ENCODE measurements at regions not wholly inside any gene's neighbourhood (a gene's known extent, or its start where the extent isn't known, plus 50 kb on each side); places are given as distances from the start of the nearest gene placed in this dataset.
"Not testable (repeated sequence)": the region's sequence is repeated elsewhere in the genome, so short reads cannot be mapped to it uniquely, and the experiment has no call there.

- no peak for TF ChIP-seq CTCF (IDR thresholded peaks at IDR 0.05)
- H3K36me3 Mint-ChIP-seq (ENCODE audit: low read depth): no peaks in the 10 kb centered on the region
Observed at GRCh38 chr5:96176022-96176421, 214.4 kb upstream of the ELL2 start.

GRCh38 chr5:96175090-96175489, 213.4 kb upstream of the ELL2 start:
- Mint-ChIP-seq H3K9me3 (no peaks in the 10 kb centered on the region), H3K27me3 (ENCODE audit: low read depth, poor library complexity) (peaks cover 2% of the 10 kb centered on the region)

More at GRCh38 chr5:96176022-96176421, 214.4 kb upstream of the ELL2 start:
- Mint-ChIP-seq H3K27ac (no peak overlapping the region), H3K4me1 (peaks cover 21% of the 10 kb centered on the region), H3K27me3 (ENCODE audit: low read depth, poor library complexity) (peaks cover 2% of the 10 kb centered on the region), H3K4me3 (no peak overlapping the region), H3K9me3 (no peaks in the 10 kb centered on the region)
- DNase-seq: no peak

GRCh38 chr5:96173366-96173765, 211.7 kb upstream of the ELL2 start:
- TF ChIP-seq CTCF (IDR thresholded peaks at IDR 0.05): no peak
- DNase-seq: no peak
- no peaks in the 10 kb centered on the region for H3K27me3 Mint-ChIP-seq (ENCODE audit: low read depth, poor library complexity)
- no peak overlapping the region for H3K4me3 Mint-ChIP-seq
- H3K9me3 Mint-ChIP-seq: no peaks in the 10 kb centered on the region
- H3K36me3 Mint-ChIP-seq (ENCODE audit: low read depth): no peaks in the 10 kb centered on the region
- no peak overlapping the region for H3K27ac Mint-ChIP-seq
- H3K4me1 Mint-ChIP-seq: peaks cover 8% of the 10 kb centered on the region

More at GRCh38 chr5:96175090-96175489, 213.4 kb upstream of the ELL2 start:
- DNase-seq: no peak
- Mint-ChIP-seq H3K27ac (no peak overlapping the region), H3K4me3 (no peak overlapping the region), H3K36me3 (ENCODE audit: low read depth) (no peaks in the 10 kb centered on the region), H3K4me1 (peaks cover 17% of the 10 kb centered on the region)
- TF ChIP-seq CTCF (IDR thresholded peaks at IDR 0.05): no peak

GRCh38 chr5:96172436-96172835, 210.8 kb upstream of the ELL2 start:
- no peak overlapping the region for H3K4me3 Mint-ChIP-seq
- H3K9me3 Mint-ChIP-seq: no peaks in the 10 kb centered on the region
- H3K36me3 Mint-ChIP-seq (ENCODE audit: low read depth): no peaks in the 10 kb centered on the region
- no peak for DNase-seq
- TF ChIP-seq CTCF (IDR thresholded peaks at IDR 0.05): no peak
- H3K4me1 Mint-ChIP-seq: peaks cover 8% of the 10 kb centered on the region
- no peak overlapping the region for H3K27ac Mint-ChIP-seq
- no peaks in the 10 kb centered on the region for H3K27me3 Mint-ChIP-seq (ENCODE audit: low read depth, poor library complexity)

- H3K27me3 Mint-ChIP-seq (ENCODE audit: low read depth, poor library complexity); DNase-seq; H3K9me3 Mint-ChIP-seq; H3K36me3 Mint-ChIP-seq (ENCODE audit: low read depth); H3K4me3 Mint-ChIP-seq; H3K27ac Mint-ChIP-seq; H3K4me1 Mint-ChIP-seq: not testable (repeated sequence)
Observed at GRCh38 chr5:96171973-96172372, 210.3 kb upstream of the ELL2 start.

GRCh38 chr5:96170481-96171125, 209.0 kb upstream of the ELL2 start:
- H3K27me3 Mint-ChIP-seq (ENCODE audit: low read depth, poor library complexity); H3K9me3 Mint-ChIP-seq; H3K27ac Mint-ChIP-seq; DNase-seq; H3K4me3 Mint-ChIP-seq; H3K36me3 Mint-ChIP-seq (ENCODE audit: low read depth); H3K4me1 Mint-ChIP-seq: not testable (repeated sequence)

GRCh38 chr5:96168833-96169232, 207.2 kb upstream of the ELL2 start:
- not testable (repeated sequence) for H3K9me3 Mint-ChIP-seq; H3K27ac Mint-ChIP-seq; H3K27me3 Mint-ChIP-seq (ENCODE audit: low read depth, poor library complexity); H3K4me3 Mint-ChIP-seq; H3K36me3 Mint-ChIP-seq (ENCODE audit: low read depth); H3K4me1 Mint-ChIP-seq; DNase-seq
